Activated CD8-positive, alpha-beta memory T cell treated with anti-CD3 and anti-CD28 coated beads for 1 hour (primary cell): ENCODE measurements at regions not wholly inside any gene's neighbourhood (a gene's known extent, or its start where the extent isn't known, plus 50 kb on each side); places are given as distances from the start of the nearest gene placed in this dataset.

Source experiments
- DNase-seq, 2 donors: peaks; one replicate each; pipeline ENCODE4 v3.0.0-alpha.2; 2020; ENCODE audit warnings: low read depth in 1 of 2; ENCODE audit errors: extremely low read depth in 1 of 2

- DNase-seq, result no peak
These were observed 997.0 kb downstream of the GRIK2 start for GRCh38 chr6:102390541-102390940.

DNA sequence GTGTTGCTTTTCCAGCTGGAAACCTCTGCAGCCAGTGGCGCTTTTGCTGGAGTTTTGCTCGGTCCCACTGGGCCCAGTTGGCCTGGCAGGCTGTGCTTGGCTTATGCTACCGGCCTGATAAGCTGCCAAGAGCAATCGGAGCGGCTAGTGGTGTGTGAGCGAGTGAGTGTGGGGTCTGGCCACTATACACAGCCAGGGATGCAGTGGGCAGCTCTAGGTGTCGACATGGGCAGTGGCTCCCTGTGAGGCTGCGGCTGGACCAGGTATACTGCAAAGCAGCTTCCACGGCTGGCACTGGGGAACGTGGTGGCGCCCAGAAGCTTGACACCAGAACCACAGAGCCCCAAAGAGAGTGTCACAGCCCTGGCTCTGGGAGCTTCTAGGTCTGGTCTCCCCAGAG, 996.5 kb downstream of the GRIK2 start:
- DNase-seq, result no peak

DNA sequence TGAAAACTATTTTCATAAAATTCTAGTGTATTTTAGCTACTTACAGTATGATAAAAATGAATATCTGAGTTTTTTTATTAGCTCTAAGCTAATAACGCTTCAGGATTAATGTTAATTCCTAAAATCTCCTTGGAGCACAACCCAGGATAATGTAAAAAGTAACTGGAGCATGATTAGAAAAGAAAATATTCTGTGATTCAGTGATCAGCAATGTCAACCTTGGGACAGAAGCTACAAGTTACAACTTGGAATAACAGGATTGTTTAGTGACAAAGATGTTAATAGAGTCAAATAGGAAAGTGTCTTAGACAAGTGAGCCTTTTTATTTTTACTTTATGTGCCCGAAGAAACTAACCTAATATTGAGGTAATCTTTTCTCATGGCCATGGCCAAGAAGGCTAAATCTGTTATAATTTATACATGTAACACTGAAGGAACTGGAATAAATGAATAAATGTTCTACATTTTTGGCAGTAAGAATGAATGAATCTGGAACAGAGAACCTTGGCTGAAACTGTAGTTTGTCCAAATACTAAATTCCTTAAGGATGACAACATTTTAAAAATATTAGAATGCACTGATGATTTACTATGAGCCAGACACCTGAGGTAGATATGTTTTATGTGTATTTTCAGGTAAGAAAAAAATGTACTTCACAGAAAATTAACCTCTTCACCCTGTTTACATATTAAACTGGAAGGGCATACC, 994.0 kb downstream of the GRIK2 start:
- DNase-seq, result no peak

- DNase-seq, result no peak
These were observed 987.7 kb downstream of the GRIK2 start for GRCh38 chr6:102381203-102381602.

GRCh38 chr6:102356170-102356569, 962.7 kb downstream of the GRIK2 start:
- DNase-seq, result no peak

DNA sequence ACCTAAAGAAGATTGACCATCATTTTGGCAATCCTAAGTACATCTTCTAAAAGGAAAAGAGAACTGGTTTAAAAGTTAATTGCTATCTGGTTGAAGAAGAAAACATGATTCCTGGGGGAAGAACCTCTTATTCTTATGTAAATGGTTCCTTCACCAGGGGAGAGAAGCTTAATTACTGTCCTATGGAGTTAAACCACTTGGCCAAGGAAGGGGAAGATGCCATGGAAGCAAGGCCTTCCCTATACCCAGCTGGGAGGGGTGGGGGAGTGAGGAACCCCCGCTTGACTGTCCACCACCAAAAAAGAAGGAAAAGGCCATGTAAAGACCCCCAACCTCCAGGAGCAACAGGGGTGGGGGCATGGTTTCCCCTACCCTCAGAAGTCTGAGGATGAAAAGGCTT, 962.1 kb downstream of the GRIK2 start:
- no peak for DNase-seq

DNA sequence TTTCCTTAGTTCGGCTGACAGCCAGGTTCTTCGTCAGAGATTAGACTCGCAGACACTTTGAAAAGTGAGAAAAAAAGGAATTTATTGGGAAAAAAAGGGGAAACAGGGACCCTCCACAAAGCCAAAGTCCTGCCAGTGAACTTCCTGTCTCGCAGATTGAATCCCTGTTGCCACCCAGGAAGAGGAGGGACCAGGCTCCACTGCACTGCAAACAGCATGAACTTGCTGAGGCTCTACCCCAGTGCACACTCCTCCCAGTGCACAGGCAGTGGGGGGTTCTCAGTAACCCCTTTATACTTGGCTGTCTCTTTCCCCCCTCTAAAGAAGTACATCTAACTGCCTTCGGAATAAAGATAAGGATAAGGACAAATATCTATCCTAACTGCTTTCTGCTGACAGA, 959.0 kb downstream of the GRIK2 start:
- DNase-seq, result no peak

DNA sequence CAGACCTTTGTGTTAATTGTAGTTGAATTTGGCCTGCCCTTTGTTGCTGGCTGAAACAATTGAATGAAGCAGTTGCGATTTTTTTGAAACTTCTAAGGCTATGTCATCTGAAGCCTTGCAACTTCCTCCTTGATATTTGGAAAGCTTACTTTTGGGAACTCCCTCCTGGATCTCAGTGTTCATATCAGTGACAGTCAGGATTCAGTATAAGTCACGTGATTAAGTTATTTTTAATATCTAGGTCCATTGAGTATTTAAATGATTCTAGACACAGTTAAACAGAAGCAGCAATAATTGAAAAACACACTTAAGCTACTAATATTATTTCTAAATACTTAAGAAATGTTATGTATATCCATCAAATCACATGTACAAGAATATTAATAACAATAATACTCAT, 951.3 kb downstream of the GRIK2 start:
- no peak for DNase-seq

- DNase-seq, result no peak
These were observed 946.8 kb downstream of the GRIK2 start for GRCh38 chr6:102340311-102340710.

- no peak for DNase-seq
These were observed 940.2 kb downstream of the GRIK2 start for GRCh38 chr6:102333736-102334135.

DNA sequence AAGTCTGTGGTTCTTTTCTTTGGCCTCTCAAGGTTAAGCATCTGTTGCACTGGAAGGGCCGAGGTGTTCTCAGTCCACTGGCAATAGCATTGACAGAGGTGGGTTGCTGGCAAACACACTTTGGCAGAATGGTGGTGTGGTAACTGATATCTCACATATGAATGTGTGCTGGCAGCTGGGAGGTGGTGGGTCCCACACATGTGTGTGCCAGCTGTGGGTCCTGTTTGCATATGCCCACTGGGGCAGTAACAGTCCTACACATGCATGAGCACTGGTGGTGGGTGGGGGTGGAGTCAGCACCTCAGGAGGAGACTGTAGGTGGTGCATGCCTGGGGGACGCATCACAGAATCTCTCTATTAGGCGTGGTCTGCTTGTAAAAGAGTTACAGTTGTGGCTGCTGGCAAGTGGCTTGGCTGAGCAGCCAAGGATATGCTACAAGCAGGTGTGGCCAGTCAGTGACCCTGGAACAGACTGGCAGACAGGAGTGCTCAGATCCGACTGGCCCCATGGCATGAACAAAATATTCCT, 934.3 kb downstream of the GRIK2 start:
- no peak for DNase-seq

- no peak for DNase-seq
These were observed 920.2 kb downstream of the GRIK2 start for GRCh38 chr6:102313699-102314098.

GRCh38 chr6:102309700-102310099, 916.2 kb downstream of the GRIK2 start:
- no peak for DNase-seq

DNA sequence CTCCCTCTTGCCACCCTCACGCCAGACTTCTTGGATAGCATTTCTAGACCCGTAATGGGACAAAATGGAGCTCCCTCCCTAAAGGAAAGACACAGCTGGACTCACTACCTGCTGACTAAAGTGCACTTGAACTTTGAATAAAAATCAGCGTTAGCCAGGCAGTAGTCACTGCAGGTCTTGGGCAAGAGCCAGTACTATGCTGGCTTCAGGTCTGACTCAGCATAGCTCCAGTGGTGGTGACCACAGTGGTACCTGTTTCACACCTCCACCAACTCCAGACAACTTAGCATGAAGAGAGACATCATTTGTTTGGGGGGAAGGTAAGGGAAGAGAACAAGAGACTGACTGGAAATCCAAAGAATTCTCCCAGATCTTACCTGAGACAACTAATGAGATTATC, 906.8 kb downstream of the GRIK2 start:
- no peak for DNase-seq

DNA sequence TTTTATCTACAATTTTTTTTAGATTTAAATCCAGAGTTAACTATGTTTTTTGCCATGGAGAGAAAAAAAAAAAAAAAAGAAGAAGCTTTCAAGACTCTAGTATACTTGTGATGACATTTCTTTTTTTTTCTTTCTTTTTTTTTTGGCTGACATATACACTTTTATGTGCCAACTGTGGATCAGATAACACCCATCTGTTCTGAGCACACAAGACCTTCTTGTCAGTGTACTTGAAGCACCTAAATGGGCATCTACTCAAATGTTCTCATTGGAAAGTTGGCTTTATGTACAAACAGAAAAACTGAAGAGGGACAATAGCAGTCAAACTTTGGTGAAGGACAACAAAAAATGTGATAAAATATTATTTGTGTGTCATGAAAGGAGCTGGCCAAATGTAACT, 904.5 kb downstream of the GRIK2 start:
- DNase-seq, result no peak
